ENCODE measurements at regions not wholly inside any gene's neighbourhood (a gene's known extent, or its start where the extent isn't known, plus 50 kb on each side); places are given as distances from the start of the nearest gene placed in this dataset.
A peak's percentile ranks its signal among the peaks of the same experiment; 100 is the strongest.

GRCh38 chr5:94043311-94043710 is 301.9 kb upstream of the POU5F2 start:
- TF ChIP-seq, protein P1, sequence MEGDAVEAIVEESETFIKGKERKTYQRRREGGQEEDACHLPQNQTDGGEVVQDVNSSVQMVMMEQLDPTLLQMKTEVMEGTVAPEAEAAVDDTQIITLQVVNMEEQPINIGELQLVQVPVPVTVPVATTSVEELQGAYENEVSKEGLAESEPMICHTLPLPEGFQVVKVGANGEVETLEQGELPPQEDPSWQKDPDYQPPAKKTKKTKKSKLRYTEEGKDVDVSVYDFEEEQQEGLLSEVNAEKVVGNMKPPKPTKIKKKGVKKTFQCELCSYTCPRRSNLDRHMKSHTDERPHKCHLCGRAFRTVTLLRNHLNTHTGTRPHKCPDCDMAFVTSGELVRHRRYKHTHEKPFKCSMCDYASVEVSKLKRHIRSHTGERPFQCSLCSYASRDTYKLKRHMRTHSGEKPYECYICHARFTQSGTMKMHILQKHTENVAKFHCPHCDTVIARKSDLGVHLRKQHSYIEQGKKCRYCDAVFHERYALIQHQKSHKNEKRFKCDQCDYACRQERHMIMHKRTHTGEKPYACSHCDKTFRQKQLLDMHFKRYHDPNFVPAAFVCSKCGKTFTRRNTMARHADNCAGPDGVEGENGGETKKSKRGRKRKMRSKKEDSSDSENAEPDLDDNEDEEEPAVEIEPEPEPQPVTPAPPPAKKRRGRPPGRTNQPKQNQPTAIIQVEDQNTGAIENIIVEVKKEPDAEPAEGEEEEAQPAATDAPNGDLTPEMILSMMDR (IDR thresholded peaks at IDR 0.05): no peak
- H3K36me3 ChIP-seq: peaks cover 0 to 6% of the 10 kb centered on the region in 2 donors
- H3K9me3 ChIP-seq: no peaks in the 10 kb centered on the region
- ATAC-seq (no peak), DNase-seq (no peak)
- intact Hi-C loops (cut with DNase I): no loop called here
- no peaks in the 10 kb centered on the region for H3K4me1 ChIP-seq
- H3K27me3 ChIP-seq: no peaks in the 10 kb centered on the region
- no peak overlapping the region for H3K27ac ChIP-seq
- H3K4me3 ChIP-seq: no peak overlapping the region

- Histone ChIP-seq H3K4me1 (no peaks in the 10 kb centered on the region), H3K27me3 (no peaks in the 10 kb centered on the region), H3K27ac (no peak overlapping the region), H3K36me3 (peaks cover 0 to 6% of the 10 kb centered on the region in 2 donors), H3K4me3 (no peak overlapping the region), H3K9me3 (no peaks in the 10 kb centered on the region)
- intact Hi-C loops (cut with DNase I): no loop called here
- ATAC-seq (no peak), DNase-seq (no peak)
- TF ChIP-seq, protein P1 (IDR thresholded peaks at IDR 0.05): no peak
These were observed 299.3 kb upstream of the POU5F2 start for GRCh38 chr5:94040591-94041148.

- no peak overlapping the region for H3K4me3 ChIP-seq
- peaks cover 0 to 6% of the 10 kb centered on the region in 2 donors for H3K36me3 ChIP-seq
- no peaks in the 10 kb centered on the region for H3K4me1 ChIP-seq
- no peak overlapping the region for H3K27ac ChIP-seq
- TF ChIP-seq, protein P1 (IDR thresholded peaks at IDR 0.05): no peak
- intact Hi-C loops (cut with DNase I): no loop called here
- no peak for DNase-seq
- H3K9me3 ChIP-seq: no peaks in the 10 kb centered on the region
- ATAC-seq: no peak
- no peaks in the 10 kb centered on the region for H3K27me3 ChIP-seq
These were observed 297.7 kb upstream of the POU5F2 start for GRCh38 chr5:94039101-94039500.

GRCh38 chr5:94031631-94032030 is 290.2 kb upstream of the POU5F2 start:
- peaks cover 0 to 10% of the 10 kb centered on the region in 2 donors for H3K36me3 ChIP-seq
- intact Hi-C loops (cut with DNase I): no loop called here
- no peak overlapping the region for H3K4me3 ChIP-seq
- no peaks in the 10 kb centered on the region for H3K9me3 ChIP-seq
- peak; percentile 88 for ATAC-seq
- no peak overlapping the region for H3K27ac ChIP-seq
- peak in 1 of 4 donors; percentile 50 for DNase-seq
- no peaks in the 10 kb centered on the region for H3K4me1 ChIP-seq
- no peaks in the 10 kb centered on the region for H3K27me3 ChIP-seq
- TF ChIP-seq, protein P1 (IDR thresholded peaks at IDR 0.05): no peak

DNA sequence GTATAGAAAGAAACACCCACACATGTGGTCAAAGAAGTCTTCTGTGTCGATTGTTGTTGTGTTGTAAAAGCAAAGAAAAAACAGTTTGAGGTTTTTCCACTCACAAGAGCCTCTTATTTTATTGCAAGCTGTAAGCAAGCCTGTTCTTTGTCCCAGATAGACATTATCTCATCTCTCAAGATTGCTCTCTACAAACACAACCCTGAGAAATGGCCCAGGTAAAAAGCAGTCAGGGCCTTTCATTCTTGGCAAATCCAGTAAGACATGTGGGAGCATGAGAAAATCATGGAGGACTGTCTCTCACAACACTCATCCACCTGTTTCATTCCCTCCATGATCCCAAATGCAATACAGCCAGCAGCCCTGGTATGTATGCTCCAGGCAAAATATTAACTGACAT is 286.6 kb upstream of the POU5F2 start:
- DNase-seq: no peak
- intact Hi-C loops (cut with DNase I): no loop called here
- H3K27ac ChIP-seq: no peak overlapping the region

More for the DNA sequence above, 286.6 kb upstream of the POU5F2 start:
- no peaks in the 10 kb centered on the region for H3K4me1 ChIP-seq
- no peaks in the 10 kb centered on the region for H3K9me3 ChIP-seq
- peak; percentile 16 for ATAC-seq
- TF ChIP-seq, protein P1 (IDR thresholded peaks at IDR 0.05): no peak
- no peak overlapping the region for H3K4me3 ChIP-seq
- no peaks in the 10 kb centered on the region for H3K27me3 ChIP-seq
- peaks cover 0 to 8% of the 10 kb centered on the region in 2 donors for H3K36me3 ChIP-seq

All from left lung (tissue), 4 donors.